GM21619 (cell line): ENCODE measurements at regions not wholly inside any gene's neighbourhood (a gene's known extent, or its start where the extent isn't known, plus 50 kb on each side); places are given as distances from the start of the nearest gene placed in this dataset.
"Not testable (repeated sequence)": the region's sequence is repeated elsewhere in the genome, so short reads cannot be mapped to it uniquely, and the experiment has no call there.

Experiments
- ATAC-seq: cut with Tn5 transposase; IDR thresholded peaks from one replicate; pipeline ENCODE4 v1.9.1; 2021; ENCODE audit not compliant: unreplicated experiment

DNA sequence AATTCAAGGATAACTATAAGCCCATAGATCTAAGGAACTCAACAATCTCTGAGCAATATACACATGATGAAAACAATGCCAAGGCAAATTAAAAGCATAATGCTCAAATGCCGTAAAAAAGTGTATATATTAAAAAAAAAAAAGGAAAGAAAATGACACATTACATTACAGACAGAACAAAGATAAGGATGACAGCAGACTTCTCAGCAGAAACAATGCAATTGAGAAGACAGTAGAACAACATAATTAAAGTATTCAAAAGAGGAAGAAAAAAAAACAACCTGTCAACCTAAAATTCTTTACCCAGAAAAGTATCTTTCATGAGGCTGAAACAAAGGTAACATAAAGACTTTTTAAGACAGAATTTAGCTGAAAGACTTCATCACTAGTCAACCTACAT lies 591.7 kb downstream of the ZNF608 start:
- ATAC-seq: no peak

DNA sequence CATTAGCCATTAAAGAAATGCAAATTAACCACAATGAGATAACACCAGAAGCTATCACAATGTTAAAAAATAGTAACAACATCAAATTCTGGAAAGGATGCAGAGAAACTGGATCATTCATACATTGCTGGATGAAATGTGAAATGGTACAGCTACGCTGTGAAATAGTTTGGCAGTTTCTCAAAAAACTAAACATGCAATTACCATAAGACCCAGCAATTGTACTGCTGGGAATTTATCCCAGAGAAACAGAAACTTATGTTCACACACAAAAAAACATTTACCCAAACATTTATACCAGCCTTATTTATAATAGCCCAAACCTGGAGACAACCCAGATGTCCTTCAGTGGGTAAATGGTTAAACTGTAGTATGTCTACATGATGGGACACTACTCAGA lies 592.9 kb downstream of the ZNF608 start:
- no peak for ATAC-seq

DNA sequence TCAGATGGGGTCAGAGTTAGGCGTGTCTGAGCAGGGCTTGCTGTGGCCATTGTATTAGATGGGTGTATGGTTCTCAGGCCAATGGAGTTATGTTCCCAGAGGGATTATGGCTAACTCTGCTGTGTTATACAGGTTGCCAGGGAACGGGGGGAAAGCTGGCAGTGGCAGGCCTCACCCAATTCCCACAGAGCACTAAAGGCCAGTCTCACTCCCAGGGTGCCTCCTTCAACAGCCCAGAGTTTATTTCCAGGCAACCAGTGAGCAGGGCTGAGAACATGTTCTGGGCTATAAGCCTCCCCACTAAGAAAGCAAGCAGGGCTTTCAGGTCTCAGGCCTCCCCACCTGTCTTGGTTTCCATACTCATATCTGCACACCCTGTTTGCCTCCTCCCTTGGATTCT lies 597.9 kb downstream of the ZNF608 start:
- ATAC-seq: no peak

DNA sequence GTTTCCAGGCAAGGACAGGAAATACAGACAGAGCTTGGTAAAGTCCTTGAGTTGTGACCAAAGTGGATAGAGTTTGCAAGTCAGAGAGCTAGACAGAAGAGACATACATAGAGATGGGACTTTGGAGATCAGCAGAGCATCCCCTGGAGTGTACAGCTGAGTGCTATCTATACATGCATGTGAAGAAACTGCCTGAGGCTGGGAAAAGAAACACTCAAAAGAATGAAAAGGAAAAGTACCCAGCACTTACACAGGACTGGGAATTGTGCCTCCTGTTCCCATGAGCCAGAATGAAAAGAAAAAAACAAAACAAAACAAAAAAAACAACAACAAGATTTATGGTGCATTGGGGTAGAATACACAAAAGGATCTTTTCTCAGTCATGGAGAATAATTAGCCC lies 606.4 kb downstream of the ZNF608 start:
- no peak for ATAC-seq

DNA sequence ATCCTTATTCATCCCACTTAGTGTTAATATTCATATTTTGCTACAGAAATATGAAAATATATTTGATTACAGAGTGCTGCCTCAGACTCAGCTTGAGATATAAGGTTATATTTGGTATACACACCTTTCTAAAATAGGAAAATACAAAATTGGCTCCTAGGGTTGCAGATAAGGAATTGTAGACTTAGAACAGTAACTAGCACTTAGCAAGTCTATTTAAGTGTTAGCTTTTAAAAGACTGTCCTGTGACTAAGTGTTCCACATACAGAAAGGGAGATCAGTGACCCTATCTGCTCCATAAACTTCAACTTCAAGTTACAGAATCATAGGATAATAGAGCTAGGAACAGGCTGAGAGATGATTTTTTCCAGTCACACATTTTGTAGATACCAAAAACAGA lies 607.0 kb downstream of the ZNF608 start:
- no peak for ATAC-seq

DNA sequence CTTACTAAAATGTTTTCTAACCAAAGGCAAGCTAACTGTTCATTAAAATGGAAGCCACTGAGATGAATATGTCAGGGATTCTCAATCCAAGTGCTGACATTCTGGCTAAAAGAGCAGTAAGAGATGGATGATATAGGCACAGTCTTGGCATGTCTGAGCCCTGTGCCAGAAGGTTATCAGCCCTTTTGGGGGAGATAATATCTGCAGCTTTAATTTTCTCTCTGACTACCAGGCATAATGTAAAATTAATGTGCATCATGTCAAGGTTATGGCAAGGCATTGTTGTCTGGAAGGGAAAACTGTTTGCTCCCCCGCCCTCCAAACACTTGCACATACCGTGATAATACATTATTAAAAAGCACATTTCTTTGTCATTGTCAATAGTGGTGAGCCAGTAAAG lies 609.8 kb downstream of the ZNF608 start:
- ATAC-seq: no peak

DNA sequence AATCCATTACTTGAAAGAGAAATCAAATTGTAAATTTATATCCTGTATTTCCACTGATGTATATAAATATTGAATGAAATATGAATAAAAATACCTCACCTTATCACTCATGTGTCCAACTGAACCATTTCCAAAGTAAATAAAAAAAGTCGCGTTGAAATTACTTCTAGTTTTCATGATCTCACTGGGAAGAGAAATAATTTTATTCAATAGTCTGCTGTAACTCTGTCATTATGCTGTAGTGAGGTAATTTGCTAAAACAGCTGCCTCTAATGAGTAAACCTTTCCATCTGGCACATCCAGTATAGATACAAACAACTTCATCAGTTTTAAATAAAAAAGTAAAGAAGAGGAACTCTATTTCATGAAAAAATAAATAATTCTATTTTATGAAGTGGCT lies 611.5 kb downstream of the ZNF608 start:
- no peak for ATAC-seq

DNA sequence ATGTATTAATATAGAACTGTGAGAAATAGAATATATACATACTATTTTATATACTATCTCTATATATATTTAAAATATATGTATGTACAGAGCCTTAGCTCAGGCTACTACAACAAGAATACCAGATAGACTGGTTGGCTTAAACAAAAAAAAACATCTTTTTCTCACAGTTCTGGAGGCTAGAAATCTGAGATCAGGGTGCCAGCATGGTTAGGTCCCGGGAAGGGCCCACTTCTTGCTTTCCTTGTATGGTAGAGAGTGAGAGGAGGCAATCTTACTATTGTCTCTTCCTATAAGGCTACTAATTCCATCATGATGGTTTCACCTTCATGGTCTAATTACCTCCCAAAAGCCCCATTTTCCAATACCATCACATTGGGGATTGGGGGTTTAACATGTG lies 613.0 kb downstream of the ZNF608 start:
- no peak for ATAC-seq

DNA sequence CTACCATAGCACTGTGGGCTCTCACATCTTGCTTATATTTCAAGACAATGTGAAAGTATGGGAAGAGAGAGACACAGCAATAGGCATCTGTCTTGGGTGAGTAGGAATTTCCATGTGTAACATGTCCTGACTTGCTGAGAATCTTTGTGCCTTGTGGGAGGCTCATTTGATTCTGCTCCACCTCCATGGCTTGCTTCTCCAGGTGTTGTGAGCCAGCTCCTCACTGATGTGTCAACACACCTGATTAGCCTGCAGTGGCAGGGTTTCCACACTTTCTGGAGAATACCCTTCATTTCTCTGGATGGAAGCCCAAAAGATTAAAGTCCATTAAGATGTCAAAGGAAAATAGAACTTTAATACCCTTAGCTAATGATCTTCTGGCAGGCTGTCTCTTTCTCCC lies 613.6 kb downstream of the ZNF608 start:
- no peak for ATAC-seq

DNA sequence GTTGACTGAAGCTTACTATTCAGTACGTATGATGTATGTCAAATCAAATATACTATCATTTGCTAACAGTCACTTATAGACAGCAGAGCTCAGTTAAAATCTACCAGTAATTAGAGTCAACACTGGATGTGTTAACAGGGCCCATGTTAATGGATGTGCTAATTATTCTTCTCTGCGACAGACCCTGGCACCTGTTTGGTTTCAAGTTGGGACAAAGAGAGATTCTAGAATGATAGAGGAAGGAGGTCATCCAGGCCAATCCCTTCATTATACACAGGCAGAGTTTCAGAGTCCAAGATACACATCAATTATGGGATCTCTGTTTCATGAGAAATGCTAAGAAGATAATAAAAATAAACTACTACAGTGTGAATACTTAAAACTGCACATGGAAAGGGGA lies 615.0 kb downstream of the ZNF608 start:
- ATAC-seq: no peak

DNA sequence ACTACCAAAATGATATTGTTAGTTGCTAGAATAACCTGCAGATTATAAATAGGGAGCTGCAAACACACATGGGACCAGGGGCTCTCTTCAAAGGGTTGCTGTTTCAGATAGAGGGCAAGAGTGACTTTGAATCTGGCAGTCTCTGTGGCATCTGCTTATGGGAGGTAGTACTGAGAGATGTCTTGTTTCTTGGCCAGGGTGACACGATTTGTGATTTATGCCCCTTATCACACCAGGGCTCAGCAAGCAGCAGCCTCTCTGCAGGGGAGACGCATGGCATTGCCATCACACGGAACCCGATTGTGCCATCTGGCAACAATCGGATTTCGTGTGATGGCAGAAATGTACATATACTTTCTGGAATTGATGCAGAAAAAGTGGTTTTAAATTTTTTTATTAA lies 615.6 kb downstream of the ZNF608 start:
- no peak for ATAC-seq

DNA sequence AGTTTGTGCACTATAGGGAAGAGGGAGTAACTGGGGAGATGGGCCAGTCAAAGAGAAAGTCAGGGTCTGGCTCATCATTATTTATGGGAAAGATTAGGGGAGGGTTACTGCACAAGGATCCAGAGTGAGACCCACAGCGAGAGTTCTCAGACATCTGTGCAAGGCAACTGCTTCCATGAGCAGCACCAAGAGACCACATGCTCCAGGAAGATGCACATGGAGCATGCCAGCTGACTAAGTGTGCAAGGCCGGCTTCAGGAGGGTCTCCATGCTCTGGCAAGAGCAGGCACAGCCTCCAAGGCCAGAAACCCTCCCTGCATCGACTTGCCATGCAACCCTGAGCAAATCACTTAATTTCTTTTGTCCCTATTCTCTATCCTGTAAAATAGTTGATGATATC lies 616.9 kb downstream of the CSNK1G3 start:
- no peak for ATAC-seq

DNA sequence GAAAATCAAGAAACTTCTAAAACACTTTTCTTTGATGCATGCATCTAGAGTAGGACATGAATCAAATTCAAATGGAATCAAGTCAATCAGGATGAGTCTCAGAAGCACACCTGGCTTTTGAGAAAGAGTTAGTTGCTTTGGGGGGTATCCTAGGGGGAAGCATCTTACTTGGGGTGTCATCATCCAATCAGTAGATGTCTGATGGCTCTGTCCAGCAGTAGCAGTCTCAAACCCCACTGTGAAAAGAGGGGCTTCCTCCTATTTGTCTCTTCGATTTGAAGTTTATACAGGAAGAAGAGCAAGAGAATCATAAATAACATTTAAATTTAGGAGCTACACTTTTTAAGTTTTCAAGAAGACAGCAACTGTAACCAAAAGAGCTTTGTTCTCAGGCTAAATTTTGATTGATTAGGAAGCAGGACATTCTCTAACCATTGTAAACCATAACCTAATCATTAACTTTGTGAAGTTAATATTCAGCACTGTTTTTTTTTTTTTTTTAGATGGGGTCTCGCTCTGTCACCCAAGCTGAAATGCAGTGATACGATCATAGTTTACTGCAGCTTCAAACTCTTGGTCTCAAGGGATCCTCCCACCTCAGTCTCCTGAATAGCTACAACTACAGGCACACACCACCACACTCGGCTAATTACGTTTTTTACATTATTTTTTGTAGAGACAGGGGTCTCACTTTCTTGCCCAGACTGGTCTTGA lies 614.7 kb downstream of the CSNK1G3 start:
- ATAC-seq: peak; percentile 77

DNA sequence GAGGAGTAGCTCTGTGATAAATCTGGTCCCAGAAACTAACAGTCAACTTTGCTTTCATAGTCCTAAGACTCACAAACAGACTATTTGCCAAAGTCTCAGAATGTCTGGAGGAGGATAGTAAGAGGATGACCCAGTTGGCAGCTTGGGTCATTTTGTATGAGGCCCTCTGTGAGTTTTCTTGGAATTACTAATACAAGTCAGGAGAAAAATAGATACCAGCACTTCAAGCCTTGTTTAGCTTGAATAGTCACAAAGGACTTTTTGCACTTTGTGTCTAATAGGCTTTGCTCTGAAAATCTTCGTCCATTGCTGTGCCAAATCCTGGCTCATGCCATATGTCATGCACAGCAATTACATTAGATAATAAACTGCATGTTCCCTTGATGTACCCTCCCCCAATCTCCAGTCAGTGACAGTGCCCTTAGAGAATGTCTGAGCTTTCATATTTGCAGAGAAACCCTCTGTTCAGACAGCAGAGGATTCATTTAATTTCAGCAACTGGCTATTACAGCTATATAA lies 612.8 kb downstream of the CSNK1G3 start:
- no peak for ATAC-seq

DNA sequence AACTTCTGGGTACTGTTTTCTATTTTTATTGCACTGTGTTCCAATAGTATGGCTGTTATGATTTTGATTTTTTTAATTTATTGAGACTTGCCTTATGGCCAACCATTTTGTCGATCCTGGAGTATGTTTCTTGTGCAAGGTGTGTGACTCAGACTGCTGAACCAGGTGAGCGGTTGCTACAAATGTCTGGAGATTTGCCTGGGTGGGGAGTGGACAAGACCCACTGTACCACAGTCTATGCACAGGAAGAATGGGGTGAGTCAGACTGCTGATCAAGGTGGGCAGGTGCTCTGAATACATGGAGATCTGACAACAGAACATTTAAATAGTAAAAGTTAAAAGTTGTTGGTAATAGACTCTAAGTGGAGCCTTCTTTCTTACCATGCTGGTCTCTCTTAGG lies 609.2 kb downstream of the CSNK1G3 start:
- no peak for ATAC-seq

DNA sequence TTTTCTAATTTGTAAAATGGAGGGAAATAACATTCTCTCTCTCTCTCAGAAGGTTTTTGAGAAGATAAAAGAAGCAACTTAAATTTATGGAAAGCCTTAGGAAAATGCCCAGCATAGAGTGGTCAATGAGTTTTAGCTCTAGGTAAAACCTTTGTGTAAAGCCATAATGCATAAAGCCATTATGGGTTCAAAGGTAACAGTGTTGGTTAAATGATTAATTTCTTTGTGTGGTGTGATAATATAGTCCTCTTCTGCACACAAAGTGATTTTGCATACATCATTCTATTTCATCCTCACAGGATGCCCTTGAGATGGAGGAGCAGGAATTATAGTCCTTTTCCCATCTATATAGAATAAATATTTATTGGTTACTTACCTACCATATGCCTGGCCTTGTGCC lies 602.9 kb downstream of the CSNK1G3 start:
- ATAC-seq: no peak

DNA sequence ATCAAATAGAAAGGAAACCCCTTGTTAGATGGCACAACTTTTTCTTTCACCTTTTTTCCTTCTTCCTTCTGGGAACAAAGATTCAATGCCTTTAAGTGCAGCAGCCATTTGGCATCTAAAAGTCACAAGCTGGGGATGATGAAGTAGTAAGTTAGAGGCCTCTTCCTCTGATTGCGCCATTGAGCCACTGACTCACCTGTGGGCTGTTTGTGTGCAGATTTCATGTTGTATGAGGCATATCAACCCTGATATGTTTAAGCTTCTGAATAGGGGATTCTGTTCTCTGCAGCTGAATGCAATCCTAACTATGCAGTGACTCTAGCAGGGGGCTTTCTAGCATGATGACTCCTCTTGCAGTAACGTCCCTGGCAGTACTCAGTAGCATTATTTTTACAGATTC lies 599.9 kb downstream of the CSNK1G3 start:
- no peak for ATAC-seq

DNA sequence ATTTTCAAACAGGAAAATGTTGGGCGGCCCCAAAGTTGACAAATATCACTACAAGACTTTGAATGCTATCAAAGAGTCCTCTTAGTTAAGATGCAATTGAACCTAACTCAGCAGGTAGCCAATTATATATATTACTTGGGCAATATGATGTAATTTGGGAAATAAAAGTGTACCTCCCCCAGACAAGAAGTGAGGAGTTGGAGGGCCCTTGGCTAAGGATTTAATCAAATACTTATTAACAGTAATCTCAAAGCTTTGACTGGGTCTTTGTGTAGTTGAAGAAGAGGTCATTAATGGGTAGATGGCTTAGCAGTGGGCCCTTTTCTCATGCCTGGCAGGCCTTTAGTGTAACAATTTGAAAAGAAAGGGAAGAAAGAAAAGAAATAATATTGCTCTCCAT lies 599.0 kb downstream of the CSNK1G3 start:
- no peak for ATAC-seq

DNA sequence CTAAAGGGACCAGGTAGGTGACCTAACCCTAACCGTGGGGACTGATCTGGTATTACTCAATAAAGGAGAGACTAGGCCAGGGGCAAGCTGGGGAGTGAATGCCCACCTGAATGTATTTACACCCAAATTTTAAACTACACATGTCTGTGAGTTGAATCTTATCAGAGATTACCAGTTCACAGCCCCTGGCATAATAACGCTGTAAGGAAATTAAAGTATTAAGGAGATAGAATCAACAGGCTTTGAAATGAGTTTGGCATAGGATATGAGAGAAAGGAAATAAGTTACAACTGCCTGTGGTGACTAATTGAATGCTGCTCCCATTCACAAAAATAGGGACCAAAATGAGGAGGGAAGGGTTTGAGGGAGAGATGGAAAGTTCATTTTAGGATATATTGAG lies 593.3 kb downstream of the CSNK1G3 start:
- no peak for ATAC-seq

DNA sequence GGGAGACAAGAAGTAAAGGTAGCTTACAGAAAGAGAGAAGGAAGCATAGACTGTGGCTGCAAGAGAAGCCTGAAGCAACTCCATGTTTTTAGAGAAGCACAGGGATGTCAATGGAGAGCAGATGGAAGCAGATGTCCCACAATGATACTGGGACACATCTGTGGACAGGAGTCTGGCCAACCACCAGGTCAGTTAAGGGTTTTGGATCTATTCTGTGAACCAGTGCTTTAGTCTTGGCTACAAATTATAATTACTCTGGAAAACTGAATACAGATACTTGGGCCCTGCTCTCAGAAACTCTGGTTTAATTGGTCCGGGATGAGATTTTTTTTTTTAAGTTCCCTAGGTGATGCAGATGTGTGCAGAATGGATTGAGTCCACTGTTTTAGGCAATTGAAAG lies 592.8 kb downstream of the CSNK1G3 start:
- ATAC-seq: no peak

DNA sequence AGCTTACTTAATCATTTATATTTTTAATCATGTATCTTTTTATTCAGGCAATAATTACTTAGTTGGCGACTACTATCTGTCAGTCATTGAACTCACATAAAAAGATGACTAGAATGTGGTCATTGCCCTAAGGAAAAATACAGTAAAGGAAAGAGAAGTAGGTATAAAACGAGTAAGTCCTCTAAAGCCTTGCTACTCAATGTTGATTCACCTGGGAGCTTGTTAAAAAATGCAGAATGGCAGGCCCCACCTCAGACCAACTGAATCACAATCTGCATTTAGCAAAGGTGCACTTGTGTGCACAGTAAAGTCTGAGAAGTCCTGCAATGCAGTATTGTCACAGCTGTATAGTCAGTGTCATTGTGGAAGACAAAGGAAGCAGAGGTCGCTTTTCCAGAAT lies 592.4 kb downstream of the CSNK1G3 start:
- ATAC-seq: no peak

DNA sequence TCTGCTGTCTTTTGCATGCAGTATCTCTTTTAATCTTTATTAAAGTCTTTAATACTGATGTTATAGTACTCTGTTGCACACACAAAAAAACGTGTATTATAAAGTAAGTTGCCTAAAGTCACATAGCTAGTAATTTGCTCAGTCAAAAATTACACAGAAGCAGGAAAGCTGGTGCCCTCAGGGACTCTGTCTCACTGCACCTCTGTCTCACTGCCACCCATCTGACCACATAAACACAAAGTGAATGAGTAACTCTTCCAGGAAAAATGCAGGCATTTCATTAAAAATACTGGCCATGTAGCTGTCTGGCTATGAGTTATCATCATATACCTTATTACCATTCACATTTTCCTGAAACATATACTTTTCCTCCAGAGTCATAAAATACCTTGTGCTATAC lies 591.7 kb downstream of the CSNK1G3 start:
- no peak for ATAC-seq

DNA sequence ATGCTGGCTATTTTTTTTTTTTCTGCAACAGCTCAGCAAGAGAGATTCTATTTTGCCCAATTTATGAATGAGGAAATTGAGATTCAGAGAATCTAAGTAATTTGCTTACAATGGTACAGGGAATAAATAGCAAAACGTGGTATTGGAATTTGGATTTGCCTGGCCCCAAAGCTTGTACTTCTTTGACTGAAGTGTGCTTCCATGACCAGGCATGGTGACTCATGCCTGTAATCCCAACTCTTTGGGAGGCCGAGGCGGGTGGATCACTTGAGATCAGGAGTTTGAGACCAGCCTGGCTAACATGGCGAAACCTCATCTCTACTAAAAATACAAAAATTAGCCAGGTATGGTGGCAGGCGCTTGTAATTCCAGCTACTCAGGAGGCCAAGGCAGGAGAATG lies 591.1 kb downstream of the CSNK1G3 start:
- ATAC-seq: not testable (repeated sequence)
